Neutrophil (primary cell): ENCODE measurements at regions not wholly inside any gene's neighbourhood (a gene's known extent, or its start where the extent isn't known, plus 50 kb on each side); places are given as distances from the start of the nearest gene placed in this dataset.

Experiments
- H3K27ac ChIP-seq: fragments of 200-600 bp; sonication (generic); 2 replicates; pipeline ENCODE4 v1.5.1; 2016; ENCODE audit warnings: mild to moderate bottlenecking, moderate library complexity
- H3K27me3 ChIP-seq: fragments of 200-600 bp; sonication (generic); 2 replicates; pipeline ENCODE4 v1.6.0; 2016; ENCODE audit warnings: mild to moderate bottlenecking
- H3K36me3 ChIP-seq: fragments of 200-600 bp; sonication (generic); 2 replicates; pipeline ENCODE4 v1.5.1; 2017
- H3K4me1 ChIP-seq, 2 experiments: fragments of 200-600 bp in 1 of 2; sonication (generic) in 1 of 2; 1 replicate in 1 of 2; 2 replicates in 1 of 2; pipeline versions ENCODE4 v1.5.1 to v1.6.1; 2013 to 2016; ENCODE audit warnings: low read depth in 1 of 2, low read length in 1 of 2, mild to moderate bottlenecking in 1 of 2, moderate library complexity in 1 of 2; ENCODE audit not compliant: control insufficient read depth in 1 of 2, insufficient read depth in 1 of 2
- H3K4me3 ChIP-seq, 2 experiments: fragments of 200-600 bp in 1 of 2; sonication (generic) in 1 of 2; 1 replicate in 1 of 2; 2 replicates in 1 of 2; pipeline ENCODE4 v1.5.1; 2013 to 2016; ENCODE audit warnings: low read depth in 1 of 2, low read length in 1 of 2, mild to moderate bottlenecking in 1 of 2, moderate library complexity in 1 of 2
- H3K9me3 ChIP-seq: fragments of 200-600 bp; sonication (generic); 2 replicates; pipeline ENCODE4 v1.5.1; 2016
- CTCF ChIP-seq: fragments of 200-600 bp; sonication (generic); IDR thresholded peaks from 2 replicates; pipeline ENCODE4 v1.5.1; 2016; ENCODE audit warnings: antibody characterized with exemption

GRCh38 chr5:152004095-152004494 lies 79.4 kb upstream of the GLRA1 start:
- Histone ChIP-seq H3K36me3 (no peaks in the 10 kb centered on the region), H3K9me3 (no peaks in the 10 kb centered on the region), H3K4me3 (no peak overlapping the region), H3K4me1 (no peaks in the 10 kb centered on the region), H3K27me3 (no peaks in the 10 kb centered on the region), H3K27ac (no peak overlapping the region)
- no peak for TF ChIP-seq CTCF
